ENCODE measurements at regions not wholly inside any gene's neighbourhood (a gene's known extent, or its start where the extent isn't known, plus 50 kb on each side); places are given as distances from the start of the nearest gene placed in this dataset.

DNA sequence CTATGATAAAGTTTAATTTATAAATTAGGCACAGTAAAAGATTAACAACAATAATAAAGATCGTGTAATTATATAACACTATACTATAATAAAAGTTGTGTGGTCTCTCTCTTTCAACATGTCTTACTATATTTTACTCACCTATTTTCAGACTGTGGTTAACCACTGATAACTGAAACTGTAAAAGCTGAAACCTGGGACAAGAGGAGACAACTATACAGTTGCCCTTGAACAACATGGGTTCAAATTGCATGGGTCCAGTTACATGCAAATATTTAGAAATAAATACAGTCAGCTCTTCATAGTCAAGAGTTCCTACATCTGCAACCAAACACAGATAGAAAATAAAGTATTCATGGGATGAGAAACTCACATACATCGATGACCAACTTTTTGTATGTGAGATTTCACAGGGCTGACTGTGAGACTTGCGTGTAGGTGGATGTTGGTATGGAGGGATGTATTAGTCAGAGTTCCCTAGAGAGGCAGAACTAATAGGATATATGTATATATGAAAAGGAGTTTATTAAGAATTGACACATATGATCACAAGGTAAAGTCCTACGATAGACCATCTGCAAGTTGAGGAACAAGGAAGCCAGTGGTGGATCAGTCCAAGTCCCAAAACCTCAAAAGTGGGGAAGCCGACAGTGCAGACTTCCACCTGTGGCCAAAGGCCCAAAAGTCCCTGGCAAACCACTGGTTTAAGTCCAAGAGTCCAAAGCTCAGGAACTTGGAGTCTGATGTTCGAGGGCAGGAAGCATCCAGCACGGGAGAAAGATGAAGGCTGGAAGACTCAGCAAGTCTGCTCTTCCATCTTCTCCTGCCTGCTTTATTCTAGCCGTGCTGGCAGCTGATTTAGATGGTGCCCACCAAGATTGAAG, 359.5 kb downstream of the INSC start:
- ChIA-PET CTCF (no interaction called here), POLR2A (ENCODE audit: low non-redundant PET) (no interaction called here)
- DNase-seq (ENCODE audit: low spot score) = no peak
- Histone ChIP-seq H3K4me1 (ENCODE audit: insufficient read depth, low read length, poor library complexity, severe bottlenecking) (no peaks in the 10 kb centered on the region), H3K27me3 (replicated peaks; ENCODE audit: insufficient read depth, low read depth, low read length, poor library complexity) (no peaks in the 10 kb centered on the region), H3K27ac (ENCODE audit: low read depth, low read length, poor library complexity, severe bottlenecking) (no peak overlapping the region), H3K36me3 (ENCODE audit: insufficient read depth, low read length, poor library complexity, severe bottlenecking) (no peaks in the 10 kb centered on the region), H3K9me3 (ENCODE audit: low read depth, low read length, poor library complexity, severe bottlenecking) (no peaks in the 10 kb centered on the region), H3K4me3 (ENCODE audit: low read depth, low read length, poor library complexity, severe bottlenecking) (no peak overlapping the region)
- TF ChIP-seq, protein P1, sequence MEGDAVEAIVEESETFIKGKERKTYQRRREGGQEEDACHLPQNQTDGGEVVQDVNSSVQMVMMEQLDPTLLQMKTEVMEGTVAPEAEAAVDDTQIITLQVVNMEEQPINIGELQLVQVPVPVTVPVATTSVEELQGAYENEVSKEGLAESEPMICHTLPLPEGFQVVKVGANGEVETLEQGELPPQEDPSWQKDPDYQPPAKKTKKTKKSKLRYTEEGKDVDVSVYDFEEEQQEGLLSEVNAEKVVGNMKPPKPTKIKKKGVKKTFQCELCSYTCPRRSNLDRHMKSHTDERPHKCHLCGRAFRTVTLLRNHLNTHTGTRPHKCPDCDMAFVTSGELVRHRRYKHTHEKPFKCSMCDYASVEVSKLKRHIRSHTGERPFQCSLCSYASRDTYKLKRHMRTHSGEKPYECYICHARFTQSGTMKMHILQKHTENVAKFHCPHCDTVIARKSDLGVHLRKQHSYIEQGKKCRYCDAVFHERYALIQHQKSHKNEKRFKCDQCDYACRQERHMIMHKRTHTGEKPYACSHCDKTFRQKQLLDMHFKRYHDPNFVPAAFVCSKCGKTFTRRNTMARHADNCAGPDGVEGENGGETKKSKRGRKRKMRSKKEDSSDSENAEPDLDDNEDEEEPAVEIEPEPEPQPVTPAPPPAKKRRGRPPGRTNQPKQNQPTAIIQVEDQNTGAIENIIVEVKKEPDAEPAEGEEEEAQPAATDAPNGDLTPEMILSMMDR (conservative IDR thresholded peaks at IDR 0.05; ENCODE audit: low read depth, low read length) = no peak
- TF ChIP-seq EZH2 (IDR thresholded peaks at IDR 0.05; ENCODE audit: borderline replicate concordance, low read depth, low read length, poor library complexity, severe bottlenecking) = no peak
- intact Hi-C loops (cut with micrococcal nuclease; ENCODE audit: unreplicated experiment) = no loop called here
- no TSS peak for BruUV-seq (replicated peaks)

DNA sequence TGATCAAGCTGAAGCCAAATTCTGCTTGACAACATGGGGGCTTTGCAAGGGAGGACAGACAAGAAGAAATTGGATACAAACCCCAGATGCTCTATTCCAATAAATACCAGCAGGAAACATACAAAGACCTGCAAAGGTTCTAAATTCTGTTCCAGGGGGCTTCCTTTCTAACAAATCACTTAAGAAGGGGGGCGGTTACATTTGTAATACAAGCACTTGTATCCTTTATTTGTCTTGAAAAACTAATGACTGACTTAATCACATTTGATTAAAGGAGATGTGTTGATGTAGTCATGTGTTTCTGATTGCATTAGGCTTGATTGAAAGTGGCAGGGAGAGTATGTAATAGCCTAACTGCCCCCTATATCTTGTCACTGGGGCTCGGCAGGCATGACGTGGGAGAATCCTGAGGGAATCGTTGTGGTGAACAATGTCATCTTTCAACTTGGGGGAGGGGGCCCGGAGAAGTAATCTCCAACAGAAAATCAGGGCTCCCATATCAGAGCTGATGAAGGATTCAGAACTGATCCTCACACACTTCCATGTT, 361.7 kb downstream of the INSC start:
- Histone ChIP-seq H3K4me3 (ENCODE audit: low read depth, low read length, poor library complexity, severe bottlenecking) (no peak overlapping the region), H3K27ac (ENCODE audit: low read depth, low read length, poor library complexity, severe bottlenecking) (no peak overlapping the region), H3K9me3 (ENCODE audit: low read depth, low read length, poor library complexity, severe bottlenecking) (no peaks in the 10 kb centered on the region), H3K36me3 (ENCODE audit: insufficient read depth, low read length, poor library complexity, severe bottlenecking) (no peaks in the 10 kb centered on the region), H3K4me1 (ENCODE audit: insufficient read depth, low read length, poor library complexity, severe bottlenecking) (no peaks in the 10 kb centered on the region), H3K27me3 (replicated peaks; ENCODE audit: insufficient read depth, low read depth, low read length, poor library complexity) (no peaks in the 10 kb centered on the region)
- TF ChIP-seq, protein P1 (conservative IDR thresholded peaks at IDR 0.05; ENCODE audit: low read depth, low read length) = no peak
- no peak for TF ChIP-seq EZH2 (IDR thresholded peaks at IDR 0.05; ENCODE audit: borderline replicate concordance, low read depth, low read length, poor library complexity, severe bottlenecking)
- ChIA-PET POLR2A (ENCODE audit: low non-redundant PET) (no interaction called here), CTCF (no interaction called here)
- intact Hi-C loops (cut with micrococcal nuclease; ENCODE audit: unreplicated experiment) = no loop called here
- BruUV-seq (replicated peaks) = no TSS peak
- no peak for DNase-seq (ENCODE audit: low spot score)

DNA sequence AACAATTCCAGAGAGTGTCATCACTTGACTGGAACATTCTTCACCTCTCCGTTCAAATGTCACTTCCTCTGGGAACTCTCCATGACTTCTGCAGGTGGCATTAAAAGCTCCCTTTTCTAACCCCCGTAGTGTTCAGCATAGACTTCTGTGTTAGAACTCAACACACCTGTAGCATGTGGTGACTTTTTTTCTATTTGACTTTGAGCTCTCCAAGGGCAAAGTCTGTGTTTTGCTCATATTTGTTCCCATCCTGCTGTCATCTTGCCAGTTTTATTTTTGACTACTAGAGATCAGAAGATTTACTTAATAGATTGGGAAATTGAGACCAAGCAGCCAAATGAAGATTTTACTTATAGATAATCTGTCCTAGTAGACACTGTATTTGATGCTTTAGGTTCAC, 367.1 kb downstream of the INSC start:
- intact Hi-C loops (cut with micrococcal nuclease; ENCODE audit: unreplicated experiment) = no loop called here
- Histone ChIP-seq H3K9me3 (ENCODE audit: low read depth, low read length, poor library complexity, severe bottlenecking) (no peaks in the 10 kb centered on the region), H3K4me3 (ENCODE audit: low read depth, low read length, poor library complexity, severe bottlenecking) (no peak overlapping the region), H3K27me3 (replicated peaks; ENCODE audit: insufficient read depth, low read depth, low read length, poor library complexity) (no peaks in the 10 kb centered on the region), H3K27ac (ENCODE audit: low read depth, low read length, poor library complexity, severe bottlenecking) (no peak overlapping the region), H3K36me3 (ENCODE audit: insufficient read depth, low read length, poor library complexity, severe bottlenecking) (no peaks in the 10 kb centered on the region), H3K4me1 (ENCODE audit: insufficient read depth, low read length, poor library complexity, severe bottlenecking) (no peaks in the 10 kb centered on the region)
- POLR2A ChIA-PET (ENCODE audit: low non-redundant PET) = no interaction called here
- CTCF ChIA-PET = no interaction called here
- TF ChIP-seq, protein P1 (conservative IDR thresholded peaks at IDR 0.05; ENCODE audit: low read depth, low read length) = no peak
- no peak for TF ChIP-seq EZH2 (IDR thresholded peaks at IDR 0.05; ENCODE audit: borderline replicate concordance, low read depth, low read length, poor library complexity, severe bottlenecking)
- no TSS peak for BruUV-seq (replicated peaks)
- DNase-seq (ENCODE audit: low spot score) = no peak
